Cardiac fibroblast (primary cell): ENCODE measurements at regions not wholly inside any gene's neighbourhood (a gene's known extent, or its start where the extent isn't known, plus 50 kb on each side); places are given as distances from the start of the nearest gene placed in this dataset.

Experiments used
- DNase-seq, 2 donors: peaks; one replicate each; pipeline versions ENCODE4 v3.0.0 to v3.0.0-alpha.2; 2010; ENCODE audit warnings: low read depth in 2 of 2
- H3K4me3 ChIP-seq, 2 donors: replicated peaks in 1 of 2; 1 replicate in 1 of 2; 2 replicates in 1 of 2; pipeline ENCODE4 v1.5.1; 2011; ENCODE audit warnings: low read depth in 2 of 2, low read length in 2 of 2, mild to moderate bottlenecking in 2 of 2, moderate library complexity in 1 of 2
- TF ChIP-seq, protein P1 (sequence below): IDR thresholded peaks from one replicate; pipeline ENCODE4 v1.5.1; 2011; ENCODE audit warnings: low read depth, mild to moderate bottlenecking, low read length, inconsistent platforms

DNA sequence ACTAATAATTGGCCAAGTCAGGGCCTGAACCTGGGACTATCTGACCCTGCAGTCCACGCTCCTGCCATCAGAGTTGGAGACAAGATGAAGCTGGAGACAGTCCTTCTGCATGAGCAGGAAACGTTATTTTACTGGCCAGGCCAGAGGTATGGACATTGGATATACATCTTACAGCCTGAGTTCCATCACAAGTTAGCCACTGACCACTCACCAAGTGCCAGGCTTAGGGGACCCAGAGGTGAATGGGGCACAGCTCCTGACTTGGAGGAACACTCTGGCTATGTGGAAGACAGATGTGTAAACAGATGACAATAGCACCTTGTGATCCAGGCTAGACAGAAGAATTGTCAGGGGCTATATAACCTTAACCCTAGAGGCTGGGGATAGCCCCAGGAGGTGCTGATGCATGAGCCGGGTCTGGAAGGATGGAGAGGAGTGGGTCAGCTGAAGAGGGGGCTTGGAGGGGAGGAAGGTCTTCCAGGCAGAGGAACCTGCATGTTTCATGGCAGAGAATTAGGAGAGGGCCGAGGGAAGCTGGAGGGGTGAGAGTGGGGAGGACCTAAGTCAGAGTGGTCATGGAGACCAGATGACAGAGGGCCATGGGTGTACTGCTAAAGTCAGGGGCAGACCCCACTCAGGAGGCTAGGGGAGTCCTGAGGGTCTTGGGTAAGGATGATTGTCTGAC lies 52.5 kb upstream of the DMRTB1 start:
- TF ChIP-seq, protein P1, sequence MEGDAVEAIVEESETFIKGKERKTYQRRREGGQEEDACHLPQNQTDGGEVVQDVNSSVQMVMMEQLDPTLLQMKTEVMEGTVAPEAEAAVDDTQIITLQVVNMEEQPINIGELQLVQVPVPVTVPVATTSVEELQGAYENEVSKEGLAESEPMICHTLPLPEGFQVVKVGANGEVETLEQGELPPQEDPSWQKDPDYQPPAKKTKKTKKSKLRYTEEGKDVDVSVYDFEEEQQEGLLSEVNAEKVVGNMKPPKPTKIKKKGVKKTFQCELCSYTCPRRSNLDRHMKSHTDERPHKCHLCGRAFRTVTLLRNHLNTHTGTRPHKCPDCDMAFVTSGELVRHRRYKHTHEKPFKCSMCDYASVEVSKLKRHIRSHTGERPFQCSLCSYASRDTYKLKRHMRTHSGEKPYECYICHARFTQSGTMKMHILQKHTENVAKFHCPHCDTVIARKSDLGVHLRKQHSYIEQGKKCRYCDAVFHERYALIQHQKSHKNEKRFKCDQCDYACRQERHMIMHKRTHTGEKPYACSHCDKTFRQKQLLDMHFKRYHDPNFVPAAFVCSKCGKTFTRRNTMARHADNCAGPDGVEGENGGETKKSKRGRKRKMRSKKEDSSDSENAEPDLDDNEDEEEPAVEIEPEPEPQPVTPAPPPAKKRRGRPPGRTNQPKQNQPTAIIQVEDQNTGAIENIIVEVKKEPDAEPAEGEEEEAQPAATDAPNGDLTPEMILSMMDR: no peak
- DNase-seq: no peak

DNA sequence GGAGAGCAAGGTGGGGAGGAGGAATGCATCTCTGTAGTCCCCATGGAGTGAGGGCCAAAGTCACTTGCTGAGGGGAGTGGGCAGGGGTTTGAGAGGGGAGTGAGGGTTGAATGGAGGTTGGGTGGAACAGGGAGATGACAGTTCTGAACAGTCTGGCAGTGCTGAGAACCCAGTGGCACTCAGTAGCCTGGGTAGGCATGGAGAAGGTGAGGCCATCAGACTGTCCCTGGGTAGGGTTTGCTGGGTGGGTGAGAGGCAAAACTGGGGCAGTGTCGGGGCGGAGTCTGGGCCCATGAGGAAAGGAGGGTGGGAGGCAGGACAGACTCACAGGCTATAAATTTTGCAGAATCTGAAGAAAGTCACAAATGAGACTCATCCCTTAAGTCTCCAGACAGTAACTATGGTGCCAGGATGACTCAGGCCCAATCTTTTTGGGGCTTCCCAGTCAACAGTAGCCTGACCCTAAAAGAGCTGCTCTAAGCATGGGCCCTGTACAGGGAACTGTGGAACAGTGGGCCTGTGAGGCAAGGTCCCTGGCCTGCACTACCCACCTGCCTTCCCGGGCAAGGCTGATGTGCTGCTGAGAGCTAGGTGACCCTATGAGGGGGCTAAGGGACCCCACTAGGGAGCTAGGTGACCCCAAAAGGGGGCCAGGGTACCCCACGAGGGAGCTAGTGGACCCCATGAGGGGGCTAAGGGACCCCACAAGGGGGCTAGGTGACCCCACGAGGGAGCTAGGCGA lies 51.0 kb upstream of the DMRTB1 start:
- peak in 1 of 2 donors; percentile 48 for DNase-seq
- no peak overlapping the region for H3K4me3 ChIP-seq
- TF ChIP-seq, protein P1: no peak

More for the DNA sequence above, 52.5 kb upstream of the DMRTB1 start:
- no peak overlapping the region for H3K4me3 ChIP-seq

DNA sequence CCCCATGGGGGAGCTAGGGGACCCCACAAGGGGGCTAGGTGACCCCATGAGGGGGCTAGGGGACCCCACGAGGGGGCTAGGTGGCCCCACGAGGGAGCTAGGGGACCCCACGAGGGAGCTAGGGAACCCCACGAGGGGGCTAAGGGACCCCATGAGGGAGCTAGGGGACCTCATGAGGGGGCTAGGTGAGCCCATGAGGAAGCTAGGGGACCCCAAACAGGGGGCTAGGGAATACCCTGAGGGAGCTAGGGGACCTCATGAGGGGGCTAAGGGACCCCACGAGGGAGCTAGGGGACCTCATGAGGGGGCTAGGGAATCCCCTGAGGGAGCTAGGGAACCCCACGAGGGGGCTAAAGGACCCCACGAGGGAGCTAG lies 50.5 kb upstream of the DMRTB1 start:
- no peak for DNase-seq
- TF ChIP-seq, protein P1: no peak
- no peak overlapping the region for H3K4me3 ChIP-seq

DNA sequence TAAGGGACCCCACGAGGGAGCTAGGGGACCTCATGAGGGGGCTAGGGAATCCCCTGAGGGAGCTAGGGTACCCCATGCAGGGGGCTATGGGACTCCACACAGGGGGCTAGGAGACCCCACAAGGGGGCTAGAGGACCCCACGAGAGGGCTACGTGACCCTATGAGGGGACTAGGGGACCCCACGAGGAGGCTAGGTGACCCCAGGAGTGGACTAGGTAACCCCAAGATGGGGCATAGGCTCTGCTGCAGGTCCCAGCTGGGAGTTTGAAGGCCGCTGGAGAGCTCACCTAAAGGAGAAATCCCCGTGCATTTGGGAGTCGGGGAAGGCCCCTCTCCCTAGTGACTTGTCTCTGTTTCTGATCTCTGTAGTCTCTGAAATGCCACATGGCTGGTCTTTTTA lies 50.0 kb upstream of the DMRTB1 start:
- no peak overlapping the region for H3K4me3 ChIP-seq
- no peak for DNase-seq
- TF ChIP-seq, protein P1: no peak
